HG02852 (cell line): ENCODE measurements at regions not wholly inside any gene's neighbourhood (a gene's known extent, or its start where the extent isn't known, plus 50 kb on each side); places are given as distances from the start of the nearest gene placed in this dataset.

ENCODE experiments used
- ATAC-seq: cut with Tn5 transposase; IDR thresholded peaks from one replicate; pipeline ENCODE4 v1.9.1; 2021; ENCODE audit warnings: mild to moderate bottlenecking, moderate library complexity; ENCODE audit not compliant: unreplicated experiment

- no peak for ATAC-seq
Measured at GRCh38 chr5:124997186-124997893, 250.9 kb upstream of the ZNF608 start.

GRCh38 chr5:124998520-124998919 lies 252.1 kb upstream of the ZNF608 start:
- ATAC-seq: no peak

- no peak for ATAC-seq
Measured at GRCh38 chr5:125002727-125003598, 256.5 kb upstream of the ZNF608 start.

- no peak for ATAC-seq
Measured at GRCh38 chr5:125004009-125004408, 257.6 kb upstream of the ZNF608 start.

- no peak for ATAC-seq
Measured at GRCh38 chr5:125005266-125005665, 258.8 kb upstream of the ZNF608 start.

GRCh38 chr5:125006011-125006685 lies 259.7 kb upstream of the ZNF608 start:
- peak; percentile 62 for ATAC-seq

- no peak for ATAC-seq
Measured at GRCh38 chr5:125010356-125010755, 263.9 kb upstream of the ZNF608 start.

- peak; percentile 64 for ATAC-seq
Measured at GRCh38 chr5:125011014-125011413, 264.6 kb upstream of the ZNF608 start.

- peak; percentile 6 for ATAC-seq
Measured at GRCh38 chr5:125011419-125011818, 265.0 kb upstream of the ZNF608 start.

GRCh38 chr5:125011947-125012346 lies 265.5 kb upstream of the ZNF608 start:
- ATAC-seq: no peak

- no peak for ATAC-seq
Measured at GRCh38 chr5:125012727-125013451, 266.4 kb upstream of the ZNF608 start.

- no peak for ATAC-seq
Measured at GRCh38 chr5:125014202-125014601, 267.8 kb upstream of the ZNF608 start.

- ATAC-seq: no peak
Measured at GRCh38 chr5:125017796-125018195, 271.4 kb upstream of the ZNF608 start.

- no peak for ATAC-seq
Measured at GRCh38 chr5:125023673-125024072, 277.2 kb upstream of the ZNF608 start.

GRCh38 chr5:125026867-125027731 lies 280.7 kb upstream of the ZNF608 start:
- ATAC-seq: no peak

- no peak for ATAC-seq
Measured at GRCh38 chr5:125032286-125032685, 285.8 kb upstream of the ZNF608 start.

GRCh38 chr5:125033602-125034001 lies 287.2 kb upstream of the ZNF608 start:
- ATAC-seq: no peak

- ATAC-seq: no peak
Measured at GRCh38 chr5:125034331-125034730, 287.9 kb upstream of the ZNF608 start.

GRCh38 chr5:125036494-125036893 lies 290.1 kb upstream of the ZNF608 start:
- no peak for ATAC-seq

- ATAC-seq: no peak
Measured at GRCh38 chr5:125037020-125037419, 290.6 kb upstream of the ZNF608 start.
